ENCODE measurements at regions not wholly inside any gene's neighbourhood (a gene's known extent, or its start where the extent isn't known, plus 50 kb on each side); places are given as distances from the start of the nearest gene placed in this dataset.

GRCh38 chr2:48043131-48043700 lies 136.9 kb upstream of the FBXO11 start:
- H3K27ac Mint-ChIP-seq: no peak overlapping the region
- DNase-seq (ENCODE audit: low spot score, unreplicated experiment): no peak
- no peak for TF ChIP-seq CTCF (IDR thresholded peaks at IDR 0.05; ENCODE audit: unreplicated experiment)
- H3K9me3 Mint-ChIP-seq (ENCODE audit: low read depth): no peaks in the 10 kb centered on the region
- H3K27me3 Mint-ChIP-seq: no peaks in the 10 kb centered on the region
- no peaks in the 10 kb centered on the region for H3K36me3 Mint-ChIP-seq (ENCODE audit: insufficient read depth)
- H3K4me1 Mint-ChIP-seq (ENCODE audit: low read depth): no peaks in the 10 kb centered on the region
- no peak overlapping the region for H3K4me3 Mint-ChIP-seq (ENCODE audit: low read depth)

- H3K9me3 Mint-ChIP-seq (ENCODE audit: low read depth): no peaks in the 10 kb centered on the region
- H3K27me3 Mint-ChIP-seq: no peaks in the 10 kb centered on the region
- no peak for DNase-seq (ENCODE audit: low spot score, unreplicated experiment)
- H3K36me3 Mint-ChIP-seq (ENCODE audit: insufficient read depth): no peaks in the 10 kb centered on the region
- H3K4me1 Mint-ChIP-seq (ENCODE audit: low read depth): no peaks in the 10 kb centered on the region
- H3K4me3 Mint-ChIP-seq (ENCODE audit: low read depth): no peak overlapping the region
- TF ChIP-seq CTCF (IDR thresholded peaks at IDR 0.05; ENCODE audit: unreplicated experiment): no peak
- H3K27ac Mint-ChIP-seq: no peak overlapping the region
These were observed 137.4 kb upstream of the FBXO11 start for GRCh38 chr2:48043746-48044145.

- Mint-ChIP-seq H3K4me3 (ENCODE audit: low read depth) (no peak overlapping the region), H3K27ac (no peak overlapping the region), H3K36me3 (ENCODE audit: insufficient read depth) (no peaks in the 10 kb centered on the region), H3K27me3 (no peaks in the 10 kb centered on the region), H3K4me1 (ENCODE audit: low read depth) (no peaks in the 10 kb centered on the region), H3K9me3 (ENCODE audit: low read depth) (no peaks in the 10 kb centered on the region)
- DNase-seq (ENCODE audit: low spot score, unreplicated experiment): no peak
- no peak for TF ChIP-seq CTCF (IDR thresholded peaks at IDR 0.05; ENCODE audit: unreplicated experiment)
These were observed 139.3 kb upstream of the FBXO11 start for GRCh38 chr2:48045613-48046012.

- Mint-ChIP-seq H3K4me1 (ENCODE audit: low read depth) (no peaks in the 10 kb centered on the region), H3K27me3 (no peaks in the 10 kb centered on the region), H3K36me3 (ENCODE audit: insufficient read depth) (no peaks in the 10 kb centered on the region), H3K27ac (no peak overlapping the region), H3K9me3 (ENCODE audit: low read depth) (no peaks in the 10 kb centered on the region), H3K4me3 (ENCODE audit: low read depth) (no peak overlapping the region)
- no peak for DNase-seq (ENCODE audit: low spot score, unreplicated experiment)
- TF ChIP-seq CTCF (IDR thresholded peaks at IDR 0.05; ENCODE audit: unreplicated experiment): no peak
These were observed 142.3 kb upstream of the FBXO11 start for GRCh38 chr2:48048476-48049171.

GRCh38 chr2:48049371-48049770 lies 143.1 kb upstream of the FBXO11 start:
- Mint-ChIP-seq H3K36me3 (ENCODE audit: insufficient read depth) (no peaks in the 10 kb centered on the region), H3K27ac (no peak overlapping the region), H3K9me3 (ENCODE audit: low read depth) (no peaks in the 10 kb centered on the region), H3K4me3 (ENCODE audit: low read depth) (no peak overlapping the region), H3K27me3 (no peaks in the 10 kb centered on the region), H3K4me1 (ENCODE audit: low read depth) (no peaks in the 10 kb centered on the region)
- TF ChIP-seq CTCF (IDR thresholded peaks at IDR 0.05; ENCODE audit: unreplicated experiment): no peak
- DNase-seq (ENCODE audit: low spot score, unreplicated experiment): no peak
